HG03354 (cell line): ENCODE measurements at regions not wholly inside any gene's neighbourhood (a gene's known extent, or its start where the extent isn't known, plus 50 kb on each side); places are given as distances from the start of the nearest gene placed in this dataset.
"Not testable (repeated sequence)": the region's sequence is repeated elsewhere in the genome, so short reads cannot be mapped to it uniquely, and the experiment has no call there.

Experiments used
- ATAC-seq: cut with Tn5 transposase; IDR thresholded peaks from one replicate; pipeline ENCODE4 v1.9.1; 2021; ENCODE audit warnings: mild to moderate bottlenecking; ENCODE audit not compliant: unreplicated experiment, poor library complexity, severe bottlenecking

- ATAC-seq = not testable (repeated sequence)
These were observed 230.5 kb downstream of the GOLGA6L6 start for GRCh38 chr15:20311014-20311680.

GRCh38 chr15:20310603-20311002 is 231.0 kb downstream of the GOLGA6L6 start:
- no peak for ATAC-seq

- ATAC-seq = not testable (repeated sequence)
These were observed 231.6 kb downstream of the GOLGA6L6 start for GRCh38 chr15:20309966-20310365.

- ATAC-seq = not testable (repeated sequence)
These were observed 232.2 kb downstream of the GOLGA6L6 start for GRCh38 chr15:20309395-20309794.

GRCh38 chr15:20308027-20308690 is 233.4 kb downstream of the GOLGA6L6 start:
- ATAC-seq = not testable (repeated sequence)

- ATAC-seq = not testable (repeated sequence)
These were observed 234.5 kb downstream of the GOLGA6L6 start for GRCh38 chr15:20307137-20307536.

GRCh38 chr15:20306497-20307106 is 235.0 kb downstream of the GOLGA6L6 start:
- ATAC-seq = not testable (repeated sequence)

- not testable (repeated sequence) for ATAC-seq
These were observed 235.7 kb downstream of the GOLGA6L6 start for GRCh38 chr15:20305912-20306311.

- not testable (repeated sequence) for ATAC-seq
These were observed 236.6 kb downstream of the GOLGA6L6 start for GRCh38 chr15:20305015-20305465.

GRCh38 chr15:20304282-20305014 is 237.2 kb downstream of the GOLGA6L6 start:
- not testable (repeated sequence) for ATAC-seq

- ATAC-seq = not testable (repeated sequence)
These were observed 238.1 kb downstream of the GOLGA6L6 start for GRCh38 chr15:20303248-20304171.

- ATAC-seq = not testable (repeated sequence)
These were observed 239.2 kb downstream of the GOLGA6L6 start for GRCh38 chr15:20302141-20303069.

GRCh38 chr15:20301471-20302081 is 240.0 kb downstream of the GOLGA6L6 start:
- not testable (repeated sequence) for ATAC-seq

- not testable (repeated sequence) for ATAC-seq
These were observed 240.6 kb downstream of the GOLGA6L6 start for GRCh38 chr15:20301041-20301390.

GRCh38 chr15:20300351-20301040 is 241.1 kb downstream of the GOLGA6L6 start:
- not testable (repeated sequence) for ATAC-seq

- ATAC-seq = not testable (repeated sequence)
These were observed 243.9 kb downstream of the GOLGA6L6 start for GRCh38 chr15:20297603-20298123.

GRCh38 chr15:20296261-20296660 is 245.3 kb downstream of the GOLGA6L6 start:
- ATAC-seq = not testable (repeated sequence)
